SK-N-SH (cell line): ENCODE measurements at regions not wholly inside any gene's neighbourhood (a gene's known extent, or its start where the extent isn't known, plus 50 kb on each side); places are given as distances from the start of the nearest gene placed in this dataset.

Experiments used
- CTCF ChIA-PET: fragments of 300-600, 350-600 bp; formaldehyde crosslinking; extraction: SDS; loops from one replicate; lab custom pipeline; 2021; lab: Yijun Ruan, JAX
- POLR2A ChIA-PET: fragments of 350-600 bp; sonication (Branson Sonifier 250); formaldehyde crosslinking; extraction: SDS; loops from one replicate; lab custom pipeline; 2020; ENCODE audit warnings: antibody characterized with exemption, inconsistent platforms; lab: Yijun Ruan, JAX
- DNase-seq: peaks from one replicate; pipeline ENCODE4 v3.0.0; 2012
- H2AFZ ChIP-seq: fragments of 200-600 bp; sonication (generic); 2 replicates; pipeline ENCODE4 v1.8.1; 2016; ENCODE audit warnings: antibody characterized with exemption, mild to moderate bottlenecking, low read depth
- H3F3A ChIP-seq: fragments of 200-600 bp; sonication (generic); replicated peaks from 2 replicates; pipeline ENCODE3; 2016; ENCODE audit warnings: antibody characterized with exemption, mild to moderate bottlenecking; ENCODE audit not compliant: insufficient read depth
- H3K27ac ChIP-seq, 2 experiments: fragments of 200-500 bp in 1 of 2; fragments of 200-600 bp in 1 of 2; sonication (Bioruptor generic) in 1 of 2; sonication (generic), shearing (Covaris generic) in 1 of 2; 2 replicates each; pipeline versions ENCODE4 v1.5.1 to v1.6.1; 2014 to 2016; ENCODE audit warnings: low read depth in 2 of 2, inconsistent platforms in 1 of 2, low read length in 1 of 2, mild to moderate bottlenecking in 1 of 2, mixed read lengths in 1 of 2
- H3K27me3 ChIP-seq: fragments of 200-600 bp; sonication (generic), shearing (Covaris generic); 2 replicates; pipeline ENCODE4 v1.6.1; 2016; ENCODE audit warnings: mixed run types; ENCODE audit not compliant: insufficient read depth
- H3K36me3 ChIP-seq, 2 experiments: fragments of 200-500 bp in 1 of 2; fragments of 200-600 bp in 1 of 2; sonication (Bioruptor generic) in 1 of 2; sonication (generic) in 1 of 2; replicated peaks in 1 of 2; 2 replicates each; pipeline versions ENCODE3 to v1.5.1; 2014 to 2016; ENCODE audit warnings: low read length in 1 of 2, mild to moderate bottlenecking in 1 of 2; ENCODE audit not compliant: insufficient read depth in 2 of 2, control insufficient read depth in 1 of 2
- H3K4me1 ChIP-seq, 2 experiments: fragments of 200-500 bp in 1 of 2; fragments of 200-600 bp in 1 of 2; sonication (Bioruptor generic) in 1 of 2; sonication (generic), shearing (Covaris generic) in 1 of 2; 2 replicates each; pipeline versions ENCODE4 v1.5.1 to v1.6.1; 2014 to 2016; ENCODE audit warnings: low read depth in 1 of 2, low read length in 1 of 2, mixed run types in 1 of 2; ENCODE audit not compliant: insufficient read depth in 2 of 2, control insufficient read depth in 1 of 2
- H3K4me2 ChIP-seq: fragments of 200-600 bp; sonication (generic), shearing (Covaris generic); 2 replicates; pipeline ENCODE4 v1.6.1; 2017; ENCODE audit warnings: mixed run types
- H3K4me3 ChIP-seq, 2 experiments: fragments of 200-500 bp in 1 of 2; fragments of 200-600 bp in 1 of 2; sonication (Bioruptor generic) in 1 of 2; sonication (generic), shearing (Covaris generic) in 1 of 2; 2 replicates each; pipeline versions ENCODE4 v1.5.1 to v1.8.1; 2014 to 2016; ENCODE audit warnings: low read depth in 2 of 2, inconsistent platforms in 1 of 2, low read length in 1 of 2, mild to moderate bottlenecking in 1 of 2, mixed read lengths in 1 of 2, moderate library complexity in 1 of 2
- H3K79me2 ChIP-seq: fragments of 200-600 bp; sonication (generic); 2 replicates; pipeline ENCODE4 v1.8.1; 2017; ENCODE audit warnings: mild to moderate bottlenecking; ENCODE audit not compliant: insufficient read depth
- H3K9ac ChIP-seq: fragments of 200-600 bp; sonication (generic); 2 replicates; pipeline ENCODE4 v1.6.1; 2017; ENCODE audit warnings: mixed run types
- H3K9me2 ChIP-seq: fragments of 200-600 bp; sonication (generic); 2 replicates; pipeline ENCODE4 v1.6.1; 2017; ENCODE audit warnings: mixed run types
- H3K9me3 ChIP-seq: fragments of 200-600 bp; sonication (generic); 2 replicates; pipeline ENCODE4 v1.6.1; 2017; ENCODE audit warnings: mixed run types, mild to moderate bottlenecking, moderate library complexity
- H4K20me1 ChIP-seq: fragments of 200-600 bp; sonication (generic); 2 replicates; pipeline ENCODE4 v1.6.1; 2017; ENCODE audit warnings: mild to moderate bottlenecking, mixed run types; ENCODE audit not compliant: insufficient read depth
- CHD2 ChIP-seq: fragments of 150-350 bp; IDR thresholded peaks from 2 replicates; pipeline ENCODE4 v1.6.1; 2018; ENCODE audit warnings: low read length; ENCODE audit not compliant: partially characterized antibody
- ELF1 ChIP-seq: IDR thresholded peaks from 2 replicates; pipeline ENCODE4 v1.4.0; 2012
- FOSL2 ChIP-seq: IDR thresholded peaks from 2 replicates; pipeline ENCODE4 v1.4.0; 2012; ENCODE audit warnings: low read depth, mild to moderate bottlenecking, moderate library complexity, borderline replicate concordance
- FOXJ3 ChIP-seq: sonication (generic); formaldehyde crosslinking; IDR thresholded peaks from 2 replicates; pipeline ENCODE4 v1.5.1; 2020; ENCODE audit warnings: mild to moderate bottlenecking, missing genetic modification reagents
- FOXM1 ChIP-seq: IDR thresholded peaks from 2 replicates; pipeline ENCODE4 v1.4.0; 2012; ENCODE audit warnings: low read depth, mild to moderate bottlenecking
- MEF2A ChIP-seq: IDR thresholded peaks from 2 replicates; pipeline ENCODE4 v1.4.0; 2012; ENCODE audit warnings: low read depth, borderline replicate concordance
- NFIC ChIP-seq: IDR thresholded peaks from 2 replicates; pipeline ENCODE4 v1.4.0; 2012; ENCODE audit warnings: borderline replicate concordance
- NRF1 ChIP-seq: IDR thresholded peaks from 2 replicates; pipeline ENCODE4 v1.6.1; 2012; ENCODE audit warnings: low read depth, mild to moderate bottlenecking, low read length
- PBX3 ChIP-seq: IDR thresholded peaks from 2 replicates; pipeline ENCODE4; 2012
- RAD21 ChIP-seq: IDR thresholded peaks from 2 replicates; pipeline ENCODE4 v1.6.1; 2012; ENCODE audit warnings: mild to moderate bottlenecking, low read length
- RFX5 ChIP-seq: IDR thresholded peaks from 2 replicates; pipeline ENCODE4 v1.6.1; 2012; ENCODE audit warnings: mild to moderate bottlenecking, improper control_type of control experiment, low read length
- RXRA ChIP-seq: IDR thresholded peaks from 2 replicates; pipeline ENCODE4 v1.4.0; 2012; ENCODE audit warnings: low read depth, mild to moderate bottlenecking, borderline replicate concordance
- SIN3A ChIP-seq: IDR thresholded peaks from 2 replicates; pipeline ENCODE4 v1.6.1; 2012; ENCODE audit warnings: low read depth, mild to moderate bottlenecking, low read length, moderate library complexity, borderline replicate concordance
- TAF1 ChIP-seq: IDR thresholded peaks from 2 replicates; pipeline ENCODE4 v1.6.1; 2012; ENCODE audit warnings: low read depth, mild to moderate bottlenecking, low read length, moderate library complexity, borderline replicate concordance
- WGBS: methylation state at CpG from one replicate; pipeline ENCODE4 v1.1.6; 2017; ENCODE audit warnings: low lambda C conversion rate; 5-methylcytosine and 5-hydroxymethylcytosine counted together
- TF ChIP-seq, protein P1 (sequence below): IDR thresholded peaks from 2 replicates; pipeline ENCODE4 v1.4.0; 2012; ENCODE audit warnings: low read depth, borderline replicate concordance
- TF ChIP-seq, protein P2 (sequence below): IDR thresholded peaks from 2 replicates; pipeline ENCODE4 v1.4.0; 2012; ENCODE audit warnings: low read depth, borderline replicate concordance

- Histone ChIP-seq H2AFZ (no peak overlapping the region), H3K9me2 (no peaks in the 10 kb centered on the region), H3K4me1 (no peaks in the 10 kb centered on the region), H3K9ac (no peak overlapping the region), H3K4me3 (no peak overlapping the region), H3K27ac (no peak overlapping the region), H3K79me2 (no peaks in the 10 kb centered on the region), H3K36me3 (no peaks in the 10 kb centered on the region), H3K9me3 (no peaks in the 10 kb centered on the region), H3K4me2 (no peak overlapping the region), H3K27me3 (no peaks in the 10 kb centered on the region), H3F3A (no peaks in the 10 kb centered on the region), H4K20me1 (no peaks in the 10 kb centered on the region)
- ChIA-PET CTCF (no interaction called here), POLR2A (interaction anchor here (0.9 kb wide), 1 partner anchor 23 kb away, joined by 3 read pairs; no protein-coding TSS in a partner anchor)
- DNase-seq, result no peak
- TF ChIP-seq TAF1 (no peak), MEF2A (no peak), NRF1 (no peak), FOXM1 (no peak), FOXJ3 (CRISPR knock-in tag) (no peak), SIN3A (no peak), RXRA (no peak), ELF1 (no peak), RFX5 (no peak), RAD21 (no peak), CHD2 (no peak), NFIC (no peak)
- TF ChIP-seq, protein P1, sequence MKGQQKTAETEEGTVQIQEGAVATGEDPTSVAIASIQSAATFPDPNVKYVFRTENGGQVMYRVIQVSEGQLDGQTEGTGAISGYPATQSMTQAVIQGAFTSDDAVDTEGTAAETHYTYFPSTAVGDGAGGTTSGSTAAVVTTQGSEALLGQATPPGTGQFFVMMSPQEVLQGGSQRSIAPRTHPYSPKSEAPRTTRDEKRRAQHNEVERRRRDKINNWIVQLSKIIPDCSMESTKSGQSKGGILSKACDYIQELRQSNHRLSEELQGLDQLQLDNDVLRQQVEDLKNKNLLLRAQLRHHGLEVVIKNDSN, result no peak
- TF ChIP-seq, protein P2, sequence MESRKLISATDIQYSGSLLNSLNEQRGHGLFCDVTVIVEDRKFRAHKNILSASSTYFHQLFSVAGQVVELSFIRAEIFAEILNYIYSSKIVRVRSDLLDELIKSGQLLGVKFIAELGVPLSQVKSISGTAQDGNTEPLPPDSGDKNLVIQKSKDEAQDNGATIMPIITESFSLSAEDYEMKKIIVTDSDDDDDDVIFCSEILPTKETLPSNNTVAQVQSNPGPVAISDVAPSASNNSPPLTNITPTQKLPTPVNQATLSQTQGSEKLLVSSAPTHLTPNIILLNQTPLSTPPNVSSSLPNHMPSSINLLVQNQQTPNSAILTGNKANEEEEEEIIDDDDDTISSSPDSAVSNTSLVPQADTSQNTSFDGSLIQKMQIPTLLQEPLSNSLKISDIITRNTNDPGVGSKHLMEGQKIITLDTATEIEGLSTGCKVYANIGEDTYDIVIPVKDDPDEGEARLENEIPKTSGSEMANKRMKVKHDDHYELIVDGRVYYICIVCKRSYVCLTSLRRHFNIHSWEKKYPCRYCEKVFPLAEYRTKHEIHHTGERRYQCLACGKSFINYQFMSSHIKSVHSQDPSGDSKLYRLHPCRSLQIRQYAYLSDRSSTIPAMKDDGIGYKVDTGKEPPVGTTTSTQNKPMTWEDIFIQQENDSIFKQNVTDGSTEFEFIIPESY, result no peak
- 49% methylated on average over 5 of the region's 5 CpGs for WGBS
These were observed 804.4 kb upstream of the CELF2 start for GRCh38 chr10:10213237-10213636.

DNA sequence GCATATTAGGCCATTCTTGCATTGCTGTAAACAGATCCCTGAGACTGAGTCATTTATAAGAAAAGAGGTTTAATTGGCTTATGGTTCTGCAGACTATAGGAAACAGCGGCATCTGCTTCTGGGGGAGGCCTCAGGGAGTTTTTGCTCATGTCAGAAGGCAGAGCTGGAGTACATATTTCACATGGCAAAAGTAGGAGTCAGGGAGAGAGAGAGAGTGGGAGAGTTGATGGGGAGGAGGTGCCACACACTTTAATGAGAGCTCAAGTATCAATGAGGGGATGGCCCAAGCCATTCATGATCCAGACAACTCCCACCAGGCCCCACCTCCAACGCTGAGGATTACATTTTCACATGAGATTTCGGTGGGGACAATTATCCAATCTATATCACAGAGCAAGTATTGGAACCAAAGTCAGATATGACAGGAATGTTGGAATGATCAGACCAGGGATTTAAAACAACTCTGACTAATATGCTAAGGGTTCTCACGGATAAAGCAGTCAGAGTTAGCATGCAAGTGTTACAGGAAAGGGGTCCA is 795.3 kb upstream of the CELF2 start:
- no peaks in the 10 kb centered on the region for H4K20me1 ChIP-seq
- no peaks in the 10 kb centered on the region for H3K9me3 ChIP-seq
- ChIA-PET POLR2A (no interaction called here), CTCF (no interaction called here)
- H3K27ac ChIP-seq, result no peak overlapping the region
- no peak overlapping the region for H3K4me2 ChIP-seq
- 9% methylated on average over 4 of the region's 4 CpGs for WGBS
- H3K9me2 ChIP-seq, result no peaks in the 10 kb centered on the region
- no peaks in the 10 kb centered on the region for H3F3A ChIP-seq
- H3K79me2 ChIP-seq, result no peaks in the 10 kb centered on the region
- DNase-seq, result no peak
- H3K36me3 ChIP-seq, result no peaks in the 10 kb centered on the region
- H3K9ac ChIP-seq, result no peak overlapping the region
- no peak for TF ChIP-seq FOSL2
- TF ChIP-seq SIN3A, result no peak
- TF ChIP-seq PBX3, result no peak
- TF ChIP-seq RFX5, result no peak
- TF ChIP-seq, protein P1, result no peak
- TF ChIP-seq NFIC, result no peak
- H3K27me3 ChIP-seq, result no peaks in the 10 kb centered on the region
- H3K4me3 ChIP-seq, result no peak overlapping the region
- H3K4me1 ChIP-seq, result no peaks in the 10 kb centered on the region
- H2AFZ ChIP-seq, result no peak overlapping the region
